ENCODE measurements at regions not wholly inside any gene's neighbourhood (a gene's known extent, or its start where the extent isn't known, plus 50 kb on each side); places are given as distances from the start of the nearest gene placed in this dataset.

- TF ChIP-seq FOXM1 (IDR thresholded peaks at IDR 0.05; ENCODE audit: borderline replicate concordance) = no peak
- no peak for TF ChIP-seq FOXA1 (IDR thresholded peaks at IDR 0.05)
- no peak for TF ChIP-seq SP1 (IDR thresholded peaks at IDR 0.05)
- TF ChIP-seq TARDBP (IDR thresholded peaks at IDR 0.05) = no peak
- TF ChIP-seq BHLHE40 (IDR thresholded peaks at IDR 0.05; ENCODE audit: borderline replicate concordance) = no peak
- no peak for TF ChIP-seq ELF4 (IDR thresholded peaks at IDR 0.05)
- TF ChIP-seq PKNOX1 (IDR thresholded peaks at IDR 0.05) = no peak
- TF ChIP-seq SUZ12 (IDR thresholded peaks at IDR 0.05) = no peak
- TF ChIP-seq NFRKB (IDR thresholded peaks at IDR 0.05) = no peak
- TF ChIP-seq LEF1 (IDR thresholded peaks at IDR 0.05; ENCODE audit: borderline replicate concordance) = no peak
- no peak for TF ChIP-seq FOXK2 (IDR thresholded peaks at IDR 0.05)
- TF ChIP-seq HDGF (IDR thresholded peaks at IDR 0.05; ENCODE audit: borderline replicate concordance) = no peak
- TF ChIP-seq ARNT (IDR thresholded peaks at IDR 0.05) = no peak
- no peak for TF ChIP-seq L3MBTL2 (conservative IDR thresholded peaks at IDR 0.05)
Observed at GRCh38 chr7:13407911-13408310, 581.6 kb downstream of the ETV1 start.

Data from HEK293T (cell line).